Activated T-cell treated with anti-CD3 and anti-CD28 coated beads for 1 hour (primary cell): ENCODE measurements at regions not wholly inside any gene's neighbourhood (a gene's known extent, or its start where the extent isn't known, plus 50 kb on each side); places are given as distances from the start of the nearest gene placed in this dataset.
"Not testable (repeated sequence)": the region's sequence is repeated elsewhere in the genome, so short reads cannot be mapped to it uniquely, and the experiment has no call there.

Experiments used
- DNase-seq: peaks from one replicate; pipeline ENCODE4 v3.0.0-alpha.2; 2020; ENCODE audit warnings: low read depth

DNA sequence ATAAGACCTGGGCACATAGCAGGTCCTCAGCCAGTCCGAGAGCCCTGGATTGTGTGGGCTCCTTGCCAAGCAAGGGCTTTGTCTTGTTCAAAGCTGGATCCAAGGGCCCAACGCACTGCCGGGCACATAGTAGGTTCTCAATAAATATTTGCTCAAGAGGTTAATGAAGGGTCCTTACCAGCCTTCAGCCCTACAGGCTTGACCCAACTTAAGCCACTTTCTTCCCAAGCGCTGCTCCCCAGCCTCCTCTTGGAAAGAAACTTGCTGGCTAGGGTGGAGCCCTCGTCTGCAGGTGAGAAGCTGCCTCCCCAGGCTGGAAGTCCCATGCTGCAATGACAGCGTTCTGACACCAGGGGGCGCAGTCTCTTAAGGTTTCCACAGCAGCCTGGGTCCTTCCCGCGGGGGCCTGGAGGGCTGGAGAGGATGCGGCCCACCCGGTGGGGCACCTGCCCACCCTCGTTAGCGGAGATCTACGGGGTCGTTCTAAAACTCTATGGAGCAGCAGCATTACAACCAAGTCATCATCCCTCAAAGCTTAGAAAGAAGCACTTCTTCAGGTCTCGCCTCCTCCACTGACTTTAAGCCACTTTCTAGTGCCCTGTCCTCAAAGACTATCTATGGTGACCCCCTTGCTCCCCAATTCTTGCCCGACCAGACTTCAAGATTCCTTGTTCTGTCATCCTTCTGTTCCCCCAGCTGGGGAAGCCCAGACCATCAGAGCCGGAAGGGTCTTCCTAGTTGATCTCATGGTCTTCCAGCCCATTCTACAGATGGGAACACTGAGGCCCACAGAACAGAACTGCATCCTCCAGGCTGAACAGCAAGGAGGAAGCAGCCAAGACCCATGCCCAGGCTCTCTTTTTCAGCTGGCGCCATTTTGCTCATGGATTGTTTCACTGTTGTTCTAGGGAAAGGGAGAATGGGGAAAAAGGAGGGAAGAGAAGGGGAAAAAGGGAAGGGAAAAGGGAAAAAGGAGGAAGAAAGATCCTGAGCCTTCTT, 115.4 kb downstream of the LHX2 start:
- DNase-seq = peak; percentile 74

DNA sequence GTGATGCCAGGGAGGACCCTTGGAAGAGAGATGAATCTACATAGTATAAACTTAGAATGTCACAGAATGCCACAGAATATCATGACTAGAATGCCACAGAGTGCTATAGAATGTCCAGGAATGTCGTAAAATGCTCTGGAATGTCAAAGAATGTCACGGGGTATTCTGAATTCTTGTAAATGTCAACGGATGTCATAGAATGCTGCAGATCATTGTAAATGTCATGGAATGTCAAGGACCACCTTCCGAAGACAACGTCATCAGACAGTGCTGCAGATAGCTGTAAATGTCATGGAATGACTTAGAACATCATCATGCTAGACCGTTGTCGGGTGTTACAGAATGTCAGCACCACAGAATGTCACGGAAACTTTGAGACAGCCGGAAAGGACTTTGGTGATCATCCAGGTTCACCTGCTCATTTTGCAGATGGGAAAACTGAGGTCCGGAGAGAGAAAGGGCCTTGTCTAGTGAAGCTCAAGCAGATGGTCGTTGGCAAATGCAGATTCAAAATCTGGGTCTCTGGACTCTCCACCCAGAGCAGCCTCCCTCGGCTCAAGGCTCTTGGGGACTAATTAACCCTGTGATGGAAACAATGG, 117.1 kb downstream of the LHX2 start:
- DNase-seq = no peak

- DNase-seq = no peak
Measured at GRCh38 chr9:124130277-124131075, 118.9 kb downstream of the LHX2 start.

GRCh38 chr9:124131518-124131917, 120.0 kb downstream of the LHX2 start:
- not testable (repeated sequence) for DNase-seq

DNA sequence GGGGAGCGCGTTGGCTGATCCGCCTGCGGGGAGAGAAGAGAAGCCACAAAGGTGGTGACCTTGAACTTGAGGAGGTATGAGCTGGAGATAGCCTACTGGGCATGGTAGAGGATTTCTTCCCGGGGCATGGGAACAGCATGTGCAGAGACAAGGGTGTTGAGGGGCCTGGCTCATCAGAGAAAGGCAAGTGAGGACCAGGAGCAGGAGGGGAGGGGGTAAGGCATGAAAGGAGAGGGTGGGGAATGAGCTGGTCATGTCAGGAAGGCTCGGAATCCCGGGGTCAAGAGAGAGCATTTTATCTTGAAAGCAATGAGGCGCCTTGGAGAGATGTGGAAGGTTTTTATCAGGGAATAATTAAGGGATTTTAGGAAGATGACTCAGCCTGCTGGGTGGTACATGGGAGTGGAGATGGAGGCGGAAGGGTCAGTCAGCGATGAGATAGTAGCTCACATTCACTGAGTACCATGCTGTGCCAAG, 121.1 kb downstream of the LHX2 start:
- DNase-seq = no peak

DNA sequence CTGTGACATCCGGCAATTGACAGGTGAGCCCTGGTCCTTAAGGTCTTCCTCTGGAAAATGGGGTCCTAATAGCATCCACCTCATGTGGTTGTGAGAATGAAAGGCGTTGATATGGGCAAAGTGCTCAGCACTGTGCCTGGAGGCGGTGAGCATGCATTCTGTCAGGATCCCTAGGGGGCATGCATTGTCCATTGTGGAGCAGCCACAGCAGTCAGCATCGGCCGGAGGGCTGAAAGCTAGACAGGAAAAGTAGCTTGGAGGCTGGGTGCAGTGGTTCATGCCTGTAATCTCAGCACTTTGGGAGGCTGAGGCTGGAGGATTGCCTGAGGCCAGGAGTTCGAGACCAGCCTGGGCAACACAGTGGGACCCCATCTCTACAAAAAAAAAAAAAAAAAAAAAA, 122.2 kb downstream of the LHX2 start:
- no peak for DNase-seq

DNA sequence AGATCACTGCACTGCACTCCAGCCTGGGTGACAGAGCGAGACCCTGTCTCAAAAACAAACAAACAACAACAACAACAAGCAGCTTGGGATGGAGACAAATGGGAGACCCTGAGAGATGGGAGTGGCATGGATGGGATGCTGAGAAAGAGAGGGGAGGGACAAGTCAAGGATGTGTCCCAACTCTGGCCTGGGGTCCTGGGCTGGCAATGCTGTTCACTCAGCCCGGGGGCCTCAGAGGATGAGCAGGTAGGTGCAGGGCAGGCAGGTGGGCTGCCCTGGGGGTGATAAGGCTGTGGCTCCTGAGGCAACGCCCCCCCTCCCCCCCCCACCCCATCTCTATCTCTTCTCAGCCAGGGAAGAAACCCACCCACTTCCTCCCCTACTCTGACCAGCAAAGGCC, 123.0 kb downstream of the LHX2 start:
- no peak for DNase-seq

DNA sequence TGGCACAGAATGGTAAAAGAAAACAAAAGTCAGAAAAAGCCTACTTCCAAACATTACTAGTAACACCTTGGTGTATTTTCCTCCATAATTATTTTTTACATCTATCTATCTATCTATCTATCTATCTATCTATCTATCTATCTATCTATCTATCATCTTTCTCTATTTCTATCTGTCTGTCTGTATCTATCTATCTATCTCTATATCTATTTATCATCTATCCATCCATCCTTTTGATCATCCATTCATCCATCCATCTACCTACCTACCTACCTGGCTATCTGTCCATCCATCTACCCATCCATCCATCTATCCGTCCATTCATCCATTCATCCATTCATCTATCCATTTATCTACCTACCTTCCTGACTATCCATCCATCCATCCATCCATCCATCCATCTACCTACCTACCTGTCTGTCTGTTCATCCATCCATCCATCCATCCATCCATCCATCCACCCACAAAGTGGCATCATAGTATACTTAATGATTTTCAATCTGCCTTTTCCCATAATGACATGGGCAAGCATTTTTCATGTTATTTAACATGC, 121.9 kb upstream of the NEK6 start:
- DNase-seq = no peak

- no peak for DNase-seq
Measured at GRCh38 chr9:124137009-124137943, 120.5 kb upstream of the NEK6 start.

DNA sequence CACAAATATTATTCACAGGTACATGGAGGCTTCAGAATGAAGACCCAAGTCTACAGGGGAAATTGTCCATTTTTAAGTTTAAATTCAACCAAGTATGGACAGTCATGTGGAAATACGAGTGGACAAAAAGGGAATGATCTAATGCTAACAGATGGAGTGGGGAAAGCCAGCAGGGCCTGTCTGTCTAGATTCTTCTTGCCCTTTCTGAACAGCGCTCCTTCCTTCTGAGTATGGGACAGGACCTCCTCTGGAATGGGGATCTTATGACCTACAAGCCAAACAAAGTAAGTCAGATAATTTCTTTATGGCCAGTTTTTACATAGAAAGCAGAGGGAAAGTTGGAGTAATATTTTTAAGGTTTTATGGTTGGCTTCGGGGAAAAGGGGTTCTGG, 119.8 kb upstream of the NEK6 start:
- no peak for DNase-seq

GRCh38 chr9:124139001-124139400, 118.7 kb upstream of the NEK6 start:
- DNase-seq = no peak

DNA sequence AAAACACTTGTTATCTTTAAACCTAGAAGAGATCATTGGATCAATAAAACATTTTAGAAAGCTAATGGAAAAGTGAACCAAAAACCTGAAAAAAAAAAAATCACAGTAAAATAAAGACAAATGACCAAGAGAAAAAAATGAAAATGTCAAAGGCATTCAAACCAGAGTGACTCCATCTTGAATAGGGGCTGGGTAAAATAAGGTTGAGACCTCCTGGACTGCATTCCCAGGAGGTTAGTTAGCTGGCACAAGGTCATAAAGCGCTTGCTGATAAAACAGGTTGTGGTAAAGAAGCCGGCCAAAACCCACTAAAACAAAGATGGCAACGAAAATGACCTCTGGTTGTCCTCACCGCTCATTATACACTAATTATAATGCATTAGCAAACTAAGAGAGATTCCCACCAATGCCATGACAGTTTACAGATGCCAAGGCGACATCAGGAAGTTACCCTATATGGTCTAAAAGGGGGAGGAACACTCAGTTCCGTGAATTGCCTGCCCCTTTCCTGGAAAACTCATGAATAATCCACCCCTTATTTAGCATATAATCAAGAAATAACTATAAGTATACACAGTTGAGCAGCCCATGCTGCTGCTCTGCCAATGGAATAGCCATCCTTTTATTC, 116.7 kb upstream of the NEK6 start:
- no peak for DNase-seq

- DNase-seq = not testable (repeated sequence)
Measured at GRCh38 chr9:124144561-124145123, 113.1 kb upstream of the NEK6 start.

DNA sequence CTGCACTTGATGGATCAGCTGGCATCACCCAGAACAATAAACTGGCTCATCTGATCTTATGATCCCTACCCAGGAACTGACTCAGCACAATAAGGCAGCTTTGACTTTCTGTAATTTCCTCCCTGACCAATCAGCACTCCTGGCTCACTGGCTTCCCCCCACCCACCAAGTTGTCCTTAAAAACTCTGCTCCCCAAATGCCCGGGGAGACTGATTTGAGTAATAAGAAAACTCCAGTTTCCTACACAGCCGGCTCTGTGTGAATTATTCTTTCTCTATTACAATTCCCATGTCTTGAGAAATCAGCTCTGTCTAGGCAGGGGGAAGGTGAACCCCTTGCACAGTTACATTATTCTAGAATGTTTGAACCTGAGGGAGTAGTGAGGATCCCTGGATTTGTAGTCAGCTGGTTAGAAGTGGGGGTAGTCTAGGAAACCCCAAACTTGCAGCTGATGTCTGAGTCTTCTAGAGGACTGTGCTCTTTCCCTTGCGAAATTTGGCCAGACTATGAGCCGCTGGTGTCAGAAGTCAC, 111.7 kb upstream of the NEK6 start:
- no peak for DNase-seq

DNA sequence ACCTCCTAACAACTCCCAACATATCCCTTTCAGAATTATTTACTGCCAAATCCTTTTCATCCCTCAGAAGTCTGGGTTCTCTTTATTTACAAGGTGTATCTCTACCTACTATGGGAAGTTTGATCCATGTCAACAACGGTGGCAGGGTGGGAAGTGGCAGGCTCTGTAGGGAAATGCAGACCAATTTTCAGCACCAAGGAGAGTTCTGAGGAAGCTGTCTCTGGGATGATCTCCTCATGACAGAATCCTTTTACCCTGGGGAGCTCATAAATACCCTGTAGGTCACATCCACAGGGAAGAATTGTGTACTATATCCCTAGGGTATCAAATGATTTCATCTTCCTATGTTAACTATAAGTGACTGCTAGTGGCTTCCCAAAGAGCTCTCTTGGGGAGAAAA, 107.8 kb upstream of the NEK6 start:
- no peak for DNase-seq

- no peak for DNase-seq
Measured at GRCh38 chr9:124163760-124164255, 93.9 kb upstream of the NEK6 start.

DNA sequence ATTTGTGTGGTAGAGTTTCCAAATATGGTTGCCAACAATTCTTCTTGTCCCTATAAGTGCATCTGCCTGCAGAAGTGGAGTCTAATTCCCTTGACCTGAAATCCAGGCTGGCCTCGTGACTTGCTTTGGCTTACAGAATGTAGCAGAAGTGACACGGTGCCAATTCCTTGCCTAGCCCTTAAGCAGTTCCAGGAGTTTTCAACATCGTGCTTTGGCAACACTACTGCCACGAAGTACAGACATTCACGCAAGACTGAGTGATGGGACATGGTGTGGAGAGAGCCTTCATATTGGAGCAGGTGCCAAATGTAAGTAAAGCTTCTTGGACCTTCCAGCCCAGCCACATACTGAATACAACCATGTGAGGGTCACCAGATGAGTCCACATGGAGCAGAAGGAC, 92.9 kb upstream of the NEK6 start:
- DNase-seq = no peak

GRCh38 chr9:124174433-124174832, 83.3 kb upstream of the NEK6 start:
- no peak for DNase-seq

DNA sequence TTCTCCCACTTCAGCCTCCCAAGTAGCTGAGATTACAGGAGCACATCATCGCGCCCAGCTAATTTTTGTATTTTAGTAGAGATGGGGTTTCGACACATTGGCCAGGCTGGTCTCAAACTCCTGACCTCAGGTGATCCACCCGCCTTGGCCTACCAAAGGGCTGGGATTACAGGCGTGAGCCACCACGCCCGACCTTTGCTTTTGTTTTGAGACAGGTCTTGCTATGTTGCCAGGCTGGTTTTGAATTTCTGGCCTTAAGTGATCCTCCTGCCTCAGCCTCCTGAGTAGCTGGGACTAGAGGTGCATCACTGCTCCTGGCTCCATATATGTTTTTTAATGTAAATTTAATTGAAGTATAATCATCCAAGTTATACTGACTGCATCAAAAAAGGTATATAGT, 80.2 kb upstream of the NEK6 start:
- DNase-seq = not testable (repeated sequence)
